ENCODE measurements at regions not wholly inside any gene's neighbourhood (a gene's known extent, or its start where the extent isn't known, plus 50 kb on each side); places are given as distances from the start of the nearest gene placed in this dataset.

GRCh38 chr11:134889832-134890231 is 477.8 kb upstream of the B3GAT1 start:
- TF ChIP-seq, protein P1, sequence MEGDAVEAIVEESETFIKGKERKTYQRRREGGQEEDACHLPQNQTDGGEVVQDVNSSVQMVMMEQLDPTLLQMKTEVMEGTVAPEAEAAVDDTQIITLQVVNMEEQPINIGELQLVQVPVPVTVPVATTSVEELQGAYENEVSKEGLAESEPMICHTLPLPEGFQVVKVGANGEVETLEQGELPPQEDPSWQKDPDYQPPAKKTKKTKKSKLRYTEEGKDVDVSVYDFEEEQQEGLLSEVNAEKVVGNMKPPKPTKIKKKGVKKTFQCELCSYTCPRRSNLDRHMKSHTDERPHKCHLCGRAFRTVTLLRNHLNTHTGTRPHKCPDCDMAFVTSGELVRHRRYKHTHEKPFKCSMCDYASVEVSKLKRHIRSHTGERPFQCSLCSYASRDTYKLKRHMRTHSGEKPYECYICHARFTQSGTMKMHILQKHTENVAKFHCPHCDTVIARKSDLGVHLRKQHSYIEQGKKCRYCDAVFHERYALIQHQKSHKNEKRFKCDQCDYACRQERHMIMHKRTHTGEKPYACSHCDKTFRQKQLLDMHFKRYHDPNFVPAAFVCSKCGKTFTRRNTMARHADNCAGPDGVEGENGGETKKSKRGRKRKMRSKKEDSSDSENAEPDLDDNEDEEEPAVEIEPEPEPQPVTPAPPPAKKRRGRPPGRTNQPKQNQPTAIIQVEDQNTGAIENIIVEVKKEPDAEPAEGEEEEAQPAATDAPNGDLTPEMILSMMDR (IDR thresholded peaks at IDR 0.05): no peak
- TF ChIP-seq POLR2A (IDR thresholded peaks at IDR 0.05): no peak

Data from lower leg skin (tissue), 3 donors.